ENCODE measurements at regions not wholly inside any gene's neighbourhood (a gene's known extent, or its start where the extent isn't known, plus 50 kb on each side); places are given as distances from the start of the nearest gene placed in this dataset.

- H3K4me3 ChIP-seq (ENCODE audit: low read length): no peak overlapping the region
- no peak for TF ChIP-seq CTCF (IDR thresholded peaks at IDR 0.05; ENCODE audit: insufficient read depth, low read depth, low read length, missing control alignments)
- DNase-seq (ENCODE audit: low read depth): no peak
These were observed 52.4 kb upstream of the FICD start for GRCh38 chr12:108462686-108463085.

GRCh38 chr12:108461058-108461660 lies 53.9 kb upstream of the FICD start:
- H3K4me3 ChIP-seq (ENCODE audit: low read length): no peak overlapping the region
- DNase-seq (ENCODE audit: low read depth): no peak
- TF ChIP-seq CTCF (IDR thresholded peaks at IDR 0.05; ENCODE audit: insufficient read depth, low read depth, low read length, missing control alignments): no peak

- no peak for TF ChIP-seq CTCF (IDR thresholded peaks at IDR 0.05; ENCODE audit: insufficient read depth, low read depth, low read length, missing control alignments)
- no peak overlapping the region for H3K4me3 ChIP-seq (ENCODE audit: low read length)
- DNase-seq (ENCODE audit: low read depth): no peak
These were observed 55.9 kb upstream of the FICD start for GRCh38 chr12:108459149-108459548.

- TF ChIP-seq CTCF (IDR thresholded peaks at IDR 0.05; ENCODE audit: insufficient read depth, low read depth, low read length, missing control alignments): no peak
- no peak for DNase-seq (ENCODE audit: low read depth)
- H3K4me3 ChIP-seq (ENCODE audit: low read length): no peak overlapping the region
These were observed 57.2 kb upstream of the FICD start for GRCh38 chr12:108457734-108458361.

GRCh38 chr12:108457006-108457733 lies 57.9 kb upstream of the FICD start:
- peak; percentile 60 for DNase-seq (ENCODE audit: low read depth)
- H3K4me3 ChIP-seq (ENCODE audit: low read length): no peak overlapping the region
- peak; percentile 63 for TF ChIP-seq CTCF (IDR thresholded peaks at IDR 0.05; ENCODE audit: insufficient read depth, low read depth, low read length, missing control alignments)

- H3K4me3 ChIP-seq (ENCODE audit: low read length): no peak overlapping the region
- DNase-seq (ENCODE audit: low read depth): no peak
- no peak for TF ChIP-seq CTCF (IDR thresholded peaks at IDR 0.05; ENCODE audit: insufficient read depth, low read depth, low read length, missing control alignments)
These were observed 59.4 kb upstream of the FICD start for GRCh38 chr12:108455706-108456105.

Measured in epithelial cell of esophagus (primary cell).